Mesendoderm (in vitro differentiated cells): ENCODE measurements at regions not wholly inside any gene's neighbourhood (a gene's known extent, or its start where the extent isn't known, plus 50 kb on each side); places are given as distances from the start of the nearest gene placed in this dataset.
A peak's percentile ranks its signal among the peaks of the same experiment; 100 is the strongest.
"Not testable (repeated sequence)": the region's sequence is repeated elsewhere in the genome, so short reads cannot be mapped to it uniquely, and the experiment has no call there.

Experiments used
- DNase-seq: peaks from one replicate; pipeline ENCODE4 v3.0.0; 2013
- H2AK5ac ChIP-seq: 2 replicates; pipeline ENCODE4 v1.6.1; 2013; ENCODE audit warnings: low read length, inconsistent platforms
- H2BK120ac ChIP-seq: 2 replicates; pipeline ENCODE4 v1.6.1; 2013; ENCODE audit warnings: low read depth, mild to moderate bottlenecking, low read length, moderate library complexity, mixed read lengths
- H2BK15ac ChIP-seq: replicated peaks from 2 replicates; pipeline ENCODE4 v1.6.1; 2013; ENCODE audit warnings: low read depth, mild to moderate bottlenecking, moderate library complexity
- H2BK5ac ChIP-seq: 2 replicates; pipeline ENCODE4 v1.6.1; 2013; ENCODE audit warnings: low read length, inconsistent platforms
- H3K18ac ChIP-seq: 2 replicates; pipeline ENCODE4 v1.6.1; 2013; ENCODE audit warnings: mild to moderate bottlenecking, low read length, mixed read lengths
- H3K23ac ChIP-seq: one replicate; pipeline ENCODE4 v1.6.1; 2013; ENCODE audit warnings: low read length
- H3K27ac ChIP-seq: 2 replicates; pipeline ENCODE4 v1.5.1; 2013; ENCODE audit warnings: low read depth, mild to moderate bottlenecking, inconsistent platforms, low read length, moderate library complexity
- H3K27me3 ChIP-seq: 2 replicates; pipeline ENCODE4 v1.6.1; 2013; ENCODE audit warnings: low read length, control low read depth, mild to moderate bottlenecking, inconsistent platforms; ENCODE audit not compliant: insufficient read depth, poor library complexity
- H3K36me3 ChIP-seq: 2 replicates; pipeline ENCODE4 v1.6.1; 2013; ENCODE audit warnings: low read length, inconsistent platforms; ENCODE audit not compliant: control insufficient read depth, insufficient read depth
- H3K4ac ChIP-seq: one replicate; pipeline ENCODE4 v1.6.1; 2013; ENCODE audit warnings: low read depth, mild to moderate bottlenecking, low read length, moderate library complexity
- H3K4me1 ChIP-seq: 2 replicates; pipeline ENCODE4 v1.6.1; 2013; ENCODE audit warnings: low read depth, low read length, inconsistent platforms; ENCODE audit not compliant: control insufficient read depth
- H3K4me2 ChIP-seq: 2 replicates; pipeline ENCODE4 v1.6.1; 2013; ENCODE audit warnings: low read length
- H3K4me3 ChIP-seq: 2 replicates; pipeline ENCODE4 v1.5.1; 2013; ENCODE audit warnings: mild to moderate bottlenecking, low read length
- H3K56ac ChIP-seq: one replicate; pipeline ENCODE4 v1.6.1; 2013; ENCODE audit warnings: low read length
- H3K79me1 ChIP-seq: 2 replicates; pipeline ENCODE4 v1.6.1; 2013; ENCODE audit warnings: low read length, inconsistent platforms
- H3K79me2 ChIP-seq: 2 replicates; pipeline ENCODE4 v1.6.1; 2013; ENCODE audit warnings: mild to moderate bottlenecking, low read length; ENCODE audit not compliant: control insufficient read depth, insufficient read depth
- H3K9ac ChIP-seq: 2 replicates; pipeline ENCODE4 v1.6.1; 2013; ENCODE audit warnings: low read length, inconsistent platforms
- H4K5ac ChIP-seq: one replicate; pipeline ENCODE4 v1.6.1; 2013; ENCODE audit warnings: low read length
- H4K8ac ChIP-seq: one replicate; pipeline ENCODE4 v1.6.1; 2013; ENCODE audit warnings: low read depth, mild to moderate bottlenecking, control low read depth, low read length, moderate library complexity
- WGBS: extraction: QIAGEN DNeasy Blood & Tissue Kit; methylation state at CpG from one replicate; pipeline ENCODE4 v1.1.7; 2013; ENCODE audit warnings: low lambda C conversion rate, missing lambda C conversion rate; ENCODE audit not compliant: insufficient coverage; ENCODE audit errors: extremely low coverage; 5-methylcytosine and 5-hydroxymethylcytosine counted together

DNA sequence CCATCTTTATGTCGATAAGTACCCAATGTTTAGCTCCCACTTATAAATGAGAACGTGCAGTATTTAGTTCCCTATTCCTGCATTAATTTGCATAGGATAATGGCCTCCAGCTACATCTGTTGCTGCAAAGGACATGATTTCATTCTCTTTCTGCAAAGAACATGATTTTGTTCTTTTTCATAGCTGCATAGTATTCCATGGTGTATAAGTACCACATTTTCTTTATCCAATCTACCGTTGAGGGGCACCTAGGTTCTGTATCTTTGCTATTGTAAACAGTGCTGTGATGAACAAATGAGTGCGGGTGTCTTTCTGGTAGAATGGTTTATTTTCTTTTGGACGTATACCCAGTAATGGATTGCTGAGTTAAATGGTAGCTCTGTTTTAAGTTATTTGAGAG lies 63.0 kb downstream of the HLX start:
- no peak overlapping the region for H4K8ac ChIP-seq
- H3K23ac ChIP-seq: no peak overlapping the region
- no peak overlapping the region for H3K4me2 ChIP-seq
- H3K36me3 ChIP-seq: no peaks in the 10 kb centered on the region
- H4K5ac ChIP-seq: no peak overlapping the region
- no peak overlapping the region for H2BK120ac ChIP-seq
- H3K27ac ChIP-seq: no peak overlapping the region
- H2AK5ac ChIP-seq: no peak overlapping the region
- H2BK15ac ChIP-seq: no peak overlapping the region
- H3K27me3 ChIP-seq: no peaks in the 10 kb centered on the region
- no peak overlapping the region for H3K18ac ChIP-seq
- no peaks in the 10 kb centered on the region for H3K79me2 ChIP-seq
- WGBS: no CpG with 5 or more reads among the region's 5 CpGs
- H2BK5ac ChIP-seq: no peak overlapping the region
- no peak overlapping the region for H3K4ac ChIP-seq
- no peaks in the 10 kb centered on the region for H3K79me1 ChIP-seq
- no peak for DNase-seq
- no peaks in the 10 kb centered on the region for H3K4me1 ChIP-seq
- no peak overlapping the region for H3K56ac ChIP-seq
- H3K4me3 ChIP-seq: no peak overlapping the region
- H3K9ac ChIP-seq: no peak overlapping the region

DNA sequence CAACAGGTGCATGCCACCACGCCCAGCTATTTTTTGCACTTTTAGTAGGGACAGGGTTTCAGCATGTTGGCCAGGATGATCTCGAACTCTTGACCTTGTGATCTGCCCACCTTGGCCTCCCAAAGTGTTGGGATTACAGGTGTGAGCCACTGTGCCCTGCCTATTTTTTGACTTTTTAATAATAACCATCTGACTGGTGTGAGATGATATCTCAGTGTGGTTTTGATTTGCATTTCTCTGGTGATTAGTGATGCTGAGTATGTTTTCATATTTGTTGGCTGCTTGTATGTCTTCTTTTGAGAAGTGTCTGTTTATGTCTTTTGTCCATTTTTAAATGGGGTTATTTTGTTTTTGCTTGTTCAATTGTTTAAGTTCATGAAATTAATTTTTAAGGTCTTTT lies 63.7 kb downstream of the HLX start:
- not testable (repeated sequence) for H3K18ac ChIP-seq, H3K4ac ChIP-seq, H2BK15ac ChIP-seq, H2BK5ac ChIP-seq, DNase-seq, H3K4me3 ChIP-seq, H3K4me2 ChIP-seq, H3K79me2 ChIP-seq, H3K79me1 ChIP-seq, H3K9ac ChIP-seq, H3K23ac ChIP-seq, H3K27me3 ChIP-seq, H3K27ac ChIP-seq, H2AK5ac ChIP-seq, H3K36me3 ChIP-seq, H3K4me1 ChIP-seq, H4K8ac ChIP-seq, H4K5ac ChIP-seq, H2BK120ac ChIP-seq, H3K56ac ChIP-seq
- no CpG with 5 or more reads among the region's 2 CpGs for WGBS

DNA sequence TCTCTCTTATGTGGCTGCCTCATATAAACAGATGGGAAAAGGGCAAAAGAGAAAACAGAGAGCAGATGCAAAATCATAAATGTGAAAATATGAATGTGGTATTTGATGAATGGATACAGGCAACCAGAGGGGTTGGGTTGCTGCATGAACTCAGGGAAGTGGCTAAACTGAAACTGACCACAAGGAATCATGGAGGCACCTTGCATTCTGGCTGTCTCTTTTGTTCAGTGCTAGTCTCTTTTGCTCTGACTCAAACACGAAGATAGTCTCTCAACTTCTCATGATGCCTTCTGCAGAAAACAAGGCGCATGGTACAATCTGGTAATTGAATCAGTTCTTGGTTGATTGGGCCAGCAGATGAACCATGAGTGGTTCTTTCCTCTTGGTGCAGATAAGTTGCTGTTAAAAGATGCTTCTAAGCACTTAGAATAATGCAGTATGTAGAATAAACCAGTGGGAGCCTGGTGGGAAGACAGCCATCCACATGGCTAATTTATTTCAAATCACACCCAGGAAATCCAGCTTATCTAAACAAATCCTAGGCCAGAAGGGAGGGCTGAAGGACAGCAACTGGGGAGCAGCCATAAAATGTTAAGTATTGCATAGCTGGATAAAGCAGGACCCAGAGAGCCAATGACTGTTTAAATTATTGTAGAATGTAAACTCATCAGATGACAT lies 64.2 kb downstream of the HLX start:
- Histone ChIP-seq H3K9ac (no peak overlapping the region), H2BK5ac (no peak overlapping the region), H2BK120ac (no peak overlapping the region), H2BK15ac (no peak overlapping the region), H3K27me3 (no peaks in the 10 kb centered on the region), H3K4me3 (no peak overlapping the region), H3K27ac (no peak overlapping the region), H4K8ac (no peak overlapping the region), H4K5ac (no peak overlapping the region), H3K23ac (no peak overlapping the region), H3K79me1 (no peaks in the 10 kb centered on the region), H3K36me3 (no peaks in the 10 kb centered on the region), H3K4me1 (no peaks in the 10 kb centered on the region), H3K18ac (no peak overlapping the region), H3K4me2 (no peak overlapping the region), H3K4ac (no peak overlapping the region), H2AK5ac (no peak overlapping the region), H3K79me2 (no peaks in the 10 kb centered on the region), H3K56ac (no peak overlapping the region)
- WGBS: no CpG with 5 or more reads among the region's 2 CpGs
- no peak for DNase-seq

DNA sequence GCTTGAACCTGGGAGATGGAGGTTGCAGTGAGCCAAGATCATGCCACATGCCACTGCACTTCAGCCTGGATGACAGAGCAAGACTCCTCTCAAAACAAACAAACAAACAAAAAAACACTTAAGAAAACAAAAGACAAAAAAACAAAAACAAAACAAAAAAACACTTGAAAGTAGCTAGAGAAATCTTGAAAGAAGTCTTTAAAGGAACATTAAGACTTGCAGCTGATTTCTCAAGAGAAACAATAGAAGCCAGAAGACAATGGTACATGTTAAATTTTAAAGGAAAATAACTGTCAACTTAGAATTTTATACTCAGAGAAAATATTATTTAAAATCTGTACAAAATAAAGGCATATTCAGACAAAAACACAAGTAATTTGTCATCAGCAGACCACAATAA lies 71.3 kb downstream of the HLX start:
- Histone ChIP-seq H3K4me3 (no peak overlapping the region), H3K27me3 (no peaks in the 10 kb centered on the region), H3K18ac (no peak overlapping the region), H3K27ac (no peak overlapping the region), H2BK120ac (no peak overlapping the region), H3K79me2 (no peaks in the 10 kb centered on the region), H2AK5ac (no peak overlapping the region), H3K9ac (no peak overlapping the region), H3K4me2 (no peak overlapping the region), H3K56ac (no peak overlapping the region), H3K4ac (no peak overlapping the region), H2BK15ac (no peak overlapping the region), H2BK5ac (no peak overlapping the region), H4K5ac (no peak overlapping the region), H4K8ac (no peak overlapping the region), H3K23ac (no peak overlapping the region), H3K79me1 (no peaks in the 10 kb centered on the region), H3K4me1 (no peaks in the 10 kb centered on the region), H3K36me3 (no peaks in the 10 kb centered on the region)
- peak; percentile 10 for DNase-seq

DNA sequence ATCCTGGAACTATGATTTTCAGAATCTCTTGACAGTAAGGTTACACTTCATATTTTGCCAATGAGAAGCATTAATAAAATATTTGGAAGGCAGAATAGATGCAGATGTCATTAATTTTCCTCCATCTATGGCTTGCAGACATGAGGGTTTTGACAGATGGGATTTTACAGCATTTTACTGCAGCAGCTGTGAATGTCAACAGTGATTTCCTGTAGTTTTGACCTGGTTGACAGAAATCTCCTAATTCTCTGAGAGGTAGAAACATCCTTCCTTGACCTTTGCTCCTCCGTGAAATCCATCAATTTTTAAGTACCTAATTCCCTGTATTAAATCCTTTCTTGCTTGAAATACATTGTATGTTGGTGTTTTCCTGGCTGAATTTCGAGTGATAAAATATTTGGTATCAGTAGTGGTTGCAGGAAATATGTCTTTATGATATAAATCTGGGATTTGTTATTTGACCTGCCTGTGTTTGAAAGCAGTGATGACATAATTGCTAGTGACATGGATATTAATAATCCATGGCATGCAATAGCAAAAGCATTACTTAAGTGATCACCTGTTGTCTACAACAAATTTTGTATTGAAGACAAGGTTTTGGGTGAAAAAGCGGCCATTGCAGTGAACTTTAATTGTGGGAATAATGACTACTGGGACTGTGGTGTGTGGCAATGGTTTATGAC lies 73.9 kb downstream of the HLX start:
- no peak overlapping the region for H4K8ac ChIP-seq
- H3K27ac ChIP-seq: no peak overlapping the region
- H3K79me1 ChIP-seq: no peaks in the 10 kb centered on the region
- H3K36me3 ChIP-seq: no peaks in the 10 kb centered on the region
- no peak overlapping the region for H3K56ac ChIP-seq
- DNase-seq: no peak
- H3K27me3 ChIP-seq: no peaks in the 10 kb centered on the region
- H3K79me2 ChIP-seq: no peaks in the 10 kb centered on the region
- H2AK5ac ChIP-seq: no peak overlapping the region
- H3K23ac ChIP-seq: no peak overlapping the region
- no peak overlapping the region for H2BK120ac ChIP-seq
- no peaks in the 10 kb centered on the region for H3K4me1 ChIP-seq
- no peak overlapping the region for H2BK5ac ChIP-seq
- H3K4ac ChIP-seq: no peak overlapping the region
- no CpG with 5 or more reads among the region's 3 CpGs for WGBS
- no peak overlapping the region for H3K9ac ChIP-seq
- no peak overlapping the region for H3K4me3 ChIP-seq
- H4K5ac ChIP-seq: no peak overlapping the region
- H2BK15ac ChIP-seq: no peak overlapping the region
- no peak overlapping the region for H3K18ac ChIP-seq
- no peak overlapping the region for H3K4me2 ChIP-seq
